PC-9 (cell line): ENCODE measurements at regions not wholly inside any gene's neighbourhood (a gene's known extent, or its start where the extent isn't known, plus 50 kb on each side); places are given as distances from the start of the nearest gene placed in this dataset.

Experiments
- BruUV-seq: library from RNA; stranded (reverse); fragments of 400-500 nt; replicated peaks from 2 replicates; lab custom pipeline; 2021; lab: Mats Ljungman, UMichigan
- CTCF ChIA-PET: fragments of 300-600 bp; sonication (Branson Sonifier 250); formaldehyde crosslinking; loops from one replicate; lab custom pipeline; 2022; ENCODE audit warnings: antibody characterized with exemption; lab: Charles Lee
- POLR2A ChIA-PET: fragments of 300-600 bp; sonication (Branson Sonifier 250); formaldehyde crosslinking; loops from one replicate; lab custom pipeline; 2022; ENCODE audit warnings: antibody characterized with exemption; ENCODE audit not compliant: unreplicated experiment; lab: Charles Lee
- DNase-seq, 2 experiments: peaks; one replicate each; pipeline versions ENCODE4 v3.0.0 to v3.0.0-alpha.2; 2015 to 2022; ENCODE audit warnings: mixed read lengths in 1 of 2
- H2AFZ ChIP-seq: fragments of 200-600 bp; sonication (generic); 2 replicates; pipeline ENCODE4 v1.8.1; 2017; ENCODE audit warnings: antibody characterized with exemption
- H3F3A ChIP-seq: fragments of 200-600 bp; sonication (generic); 2 replicates; pipeline ENCODE4 v1.8.1; 2017; ENCODE audit warnings: antibody characterized with exemption, mild to moderate bottlenecking, low read depth; ENCODE audit not compliant: insufficient read depth
- H3K27ac ChIP-seq: fragments of 200-600 bp; sonication (generic); 2 replicates; pipeline ENCODE4 v1.6.1; 2016; ENCODE audit warnings: mixed run types
- H3K27me3 ChIP-seq: fragments of 200-600 bp; sonication (generic); 2 replicates; pipeline ENCODE4 v1.6.1; 2016; ENCODE audit warnings: low read depth, mixed run types; ENCODE audit not compliant: insufficient read depth
- H3K36me3 ChIP-seq: fragments of 200-600 bp; sonication (generic); 2 replicates; pipeline ENCODE4 v1.6.1; 2016; ENCODE audit warnings: low read depth, mixed run types
- H3K4me1 ChIP-seq: fragments of 200-600 bp; sonication (generic); replicated peaks from 2 replicates; pipeline ENCODE4 v1.6.1; 2016; ENCODE audit warnings: mixed run types; ENCODE audit not compliant: insufficient read depth
- H3K4me2 ChIP-seq: fragments of 200-600 bp; sonication (generic); 2 replicates; pipeline ENCODE4 v1.6.1; 2017; ENCODE audit warnings: mixed run types
- H3K4me3 ChIP-seq: fragments of 200-600 bp; sonication (generic); 2 replicates; pipeline ENCODE4 v1.6.1; 2016; ENCODE audit warnings: mixed run types
- H3K79me2 ChIP-seq: fragments of 200-600 bp; sonication (generic); 2 replicates; pipeline ENCODE4 v1.6.1; 2017; ENCODE audit warnings: low read depth, mixed run types
- H3K9me2 ChIP-seq: fragments of 200-600 bp; sonication (generic); 2 replicates; pipeline ENCODE4 v1.8.1; 2017; ENCODE audit warnings: mild to moderate bottlenecking; ENCODE audit not compliant: insufficient read depth
- H3K9me3 ChIP-seq: fragments of 200-600 bp; sonication (generic); 2 replicates; pipeline ENCODE4 v1.8.1; 2016; ENCODE audit warnings: low read depth; ENCODE audit not compliant: insufficient read depth
- H4K20me1 ChIP-seq: fragments of 200-600 bp; sonication (generic); 2 replicates; pipeline ENCODE4 v1.8.1; 2017; ENCODE audit not compliant: insufficient read depth
- EZH2 ChIP-seq: fragments of 200-600 bp; sonication (generic); IDR thresholded peaks from 2 replicates; pipeline ENCODE4 v1.8.0; 2017; ENCODE audit warnings: antibody characterized with exemption, low read depth
- intact Hi-C: fragments of 100-400 bp; cut with micrococcal nuclease; formaldehyde crosslinking; loops from one replicate; pipeline ENCODE4 v1.10.0; 2022; ENCODE audit not compliant: unreplicated experiment
- TF ChIP-seq, protein P1 (sequence below): fragments of 200-600 bp; sonication (generic); conservative IDR thresholded peaks from 2 replicates; pipeline ENCODE4 v1.6.1; 2017; ENCODE audit warnings: mixed run types, antibody characterized with exemption, mild to moderate bottlenecking, moderate library complexity

DNA sequence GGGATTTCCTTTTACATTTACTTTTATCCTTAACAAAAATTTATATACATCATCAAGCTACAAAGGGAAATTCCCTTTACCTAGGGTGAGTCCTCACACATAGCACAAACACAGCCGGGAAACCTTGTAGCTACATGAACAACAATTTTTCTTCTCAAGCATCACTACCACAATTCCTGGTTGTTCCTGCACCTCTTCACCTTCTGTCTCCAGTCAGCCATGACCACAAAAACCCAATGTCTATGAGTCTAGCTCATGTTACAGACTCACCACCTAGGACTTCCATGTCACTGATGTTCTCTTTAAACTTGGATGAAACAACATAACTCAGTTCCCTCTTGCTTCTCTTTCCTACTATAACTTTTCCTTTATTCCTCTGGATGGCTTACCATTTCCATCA, 460.4 kb downstream of the MBD2 start:
- Histone ChIP-seq H3K79me2 (no peaks in the 10 kb centered on the region), H3K36me3 (no peaks in the 10 kb centered on the region), H3K4me1 (no peaks in the 10 kb centered on the region), H2AFZ (no peak overlapping the region), H3K27me3 (no peaks in the 10 kb centered on the region), H3K9me3 (no peaks in the 10 kb centered on the region), H3K4me3 (no peak overlapping the region), H3F3A (no peaks in the 10 kb centered on the region), H3K9me2 (no peaks in the 10 kb centered on the region), H4K20me1 (no peaks in the 10 kb centered on the region), H3K4me2 (no peak overlapping the region), H3K27ac (no peak overlapping the region)
- ChIA-PET POLR2A (no interaction called here), CTCF (no interaction called here)
- DNase-seq, result no peak
- TF ChIP-seq, protein P1, sequence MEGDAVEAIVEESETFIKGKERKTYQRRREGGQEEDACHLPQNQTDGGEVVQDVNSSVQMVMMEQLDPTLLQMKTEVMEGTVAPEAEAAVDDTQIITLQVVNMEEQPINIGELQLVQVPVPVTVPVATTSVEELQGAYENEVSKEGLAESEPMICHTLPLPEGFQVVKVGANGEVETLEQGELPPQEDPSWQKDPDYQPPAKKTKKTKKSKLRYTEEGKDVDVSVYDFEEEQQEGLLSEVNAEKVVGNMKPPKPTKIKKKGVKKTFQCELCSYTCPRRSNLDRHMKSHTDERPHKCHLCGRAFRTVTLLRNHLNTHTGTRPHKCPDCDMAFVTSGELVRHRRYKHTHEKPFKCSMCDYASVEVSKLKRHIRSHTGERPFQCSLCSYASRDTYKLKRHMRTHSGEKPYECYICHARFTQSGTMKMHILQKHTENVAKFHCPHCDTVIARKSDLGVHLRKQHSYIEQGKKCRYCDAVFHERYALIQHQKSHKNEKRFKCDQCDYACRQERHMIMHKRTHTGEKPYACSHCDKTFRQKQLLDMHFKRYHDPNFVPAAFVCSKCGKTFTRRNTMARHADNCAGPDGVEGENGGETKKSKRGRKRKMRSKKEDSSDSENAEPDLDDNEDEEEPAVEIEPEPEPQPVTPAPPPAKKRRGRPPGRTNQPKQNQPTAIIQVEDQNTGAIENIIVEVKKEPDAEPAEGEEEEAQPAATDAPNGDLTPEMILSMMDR, result no peak
- TF ChIP-seq EZH2, result no peak
- intact Hi-C loops, result no loop called here
- BruUV-seq, result no TSS peak

DNA sequence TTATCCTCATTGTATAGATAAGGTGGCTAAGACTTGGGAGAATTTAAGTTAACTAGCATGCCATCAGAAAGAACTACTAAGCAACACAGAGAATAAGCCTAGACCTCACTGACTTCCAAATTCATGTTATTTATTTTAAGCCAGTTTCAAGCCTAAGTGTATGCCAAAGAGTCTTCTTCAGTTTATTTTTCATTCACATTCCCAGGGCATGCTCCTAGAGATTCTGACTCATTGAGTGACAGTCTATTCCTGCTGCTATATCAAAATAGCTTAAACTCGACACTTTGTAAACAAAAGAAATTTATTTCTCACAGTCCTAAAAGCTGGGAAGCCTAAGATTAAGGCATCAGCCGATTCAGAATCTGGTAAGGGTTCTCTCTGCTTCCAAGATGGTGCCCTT, 467.1 kb downstream of the MBD2 start:
- Histone ChIP-seq H3K4me3 (no peak overlapping the region), H3K27ac (no peak overlapping the region), H3K9me3 (no peaks in the 10 kb centered on the region), H2AFZ (no peak overlapping the region), H3K27me3 (no peaks in the 10 kb centered on the region), H3K9me2 (no peaks in the 10 kb centered on the region), H3K4me2 (no peak overlapping the region), H3K79me2 (no peaks in the 10 kb centered on the region), H4K20me1 (no peaks in the 10 kb centered on the region), H3F3A (no peaks in the 10 kb centered on the region), H3K36me3 (no peaks in the 10 kb centered on the region), H3K4me1 (no peaks in the 10 kb centered on the region)
- ChIA-PET CTCF (no interaction called here), POLR2A (no interaction called here)
- intact Hi-C loops, result no loop called here
- BruUV-seq, result no TSS peak
- DNase-seq, result no peak
- TF ChIP-seq EZH2, result no peak
- TF ChIP-seq, protein P1, result no peak

DNA sequence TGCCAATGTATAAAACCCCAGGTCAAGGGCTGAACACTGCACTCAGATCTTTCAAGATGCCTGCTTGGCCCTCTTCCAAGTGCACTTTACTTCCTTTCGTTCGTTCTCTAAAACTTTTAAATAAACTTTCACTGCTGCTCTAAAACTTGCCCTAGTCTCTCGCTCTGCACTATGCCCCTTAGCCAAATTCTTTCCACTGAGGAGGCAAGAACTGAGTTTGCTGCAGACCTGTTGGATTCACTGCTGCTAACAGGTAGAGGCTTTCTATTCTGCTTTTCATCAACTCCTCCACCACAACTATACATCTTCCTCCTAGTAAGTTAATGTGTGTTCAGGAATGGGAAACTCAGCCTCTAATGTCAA, 467.9 kb downstream of the MBD2 start:
- Histone ChIP-seq H3K27ac (no peak overlapping the region), H3K27me3 (no peaks in the 10 kb centered on the region), H3F3A (no peaks in the 10 kb centered on the region), H3K36me3 (no peaks in the 10 kb centered on the region), H2AFZ (no peak overlapping the region), H3K4me3 (no peak overlapping the region), H3K4me1 (no peaks in the 10 kb centered on the region), H3K9me3 (no peaks in the 10 kb centered on the region), H3K9me2 (no peaks in the 10 kb centered on the region), H3K79me2 (no peaks in the 10 kb centered on the region), H4K20me1 (no peaks in the 10 kb centered on the region), H3K4me2 (no peak overlapping the region)
- intact Hi-C loops, result no loop called here
- TF ChIP-seq EZH2, result no peak
- TF ChIP-seq, protein P1, result no peak
- DNase-seq, result no peak
- CTCF ChIA-PET, result no interaction called here
- POLR2A ChIA-PET, result no interaction called here
- no TSS peak for BruUV-seq
